ENCODE measurements at regions not wholly inside any gene's neighbourhood (a gene's known extent, or its start where the extent isn't known, plus 50 kb on each side); places are given as distances from the start of the nearest gene placed in this dataset.

- TF ChIP-seq POLR2A (IDR thresholded peaks at IDR 0.05; ENCODE audit: low read length) (no peak), GATA1 (IDR thresholded peaks at IDR 0.05; ENCODE audit: low read depth, low read length) (no peak)
Measured at GRCh38 chr5:13505326-13505725, 439.2 kb downstream of the DNAH5 start.
